OCI-LY7 (cell line): ENCODE measurements at regions not wholly inside any gene's neighbourhood (a gene's known extent, or its start where the extent isn't known, plus 50 kb on each side); places are given as distances from the start of the nearest gene placed in this dataset.

ENCODE experiments used
- BruUV-seq: library from RNA; stranded (reverse); fragments of 400-500 nt; replicated peaks from 2 replicates; lab custom pipeline; 2021; lab: Mats Ljungman, UMichigan
- CTCF ChIA-PET: fragments of 300-600 bp; sonication (Branson Sonifier 250); formaldehyde crosslinking; loops from one replicate; lab custom pipeline; 2022; ENCODE audit warnings: antibody characterized with exemption; ENCODE audit not compliant: unreplicated experiment; lab: Charles Lee
- POLR2A ChIA-PET: fragments of 300-600 bp; sonication (Branson Sonifier 250); formaldehyde crosslinking; loops from one replicate; lab custom pipeline; 2022; ENCODE audit warnings: antibody characterized with exemption; lab: Charles Lee
- DNase-seq: peaks from one replicate; pipeline ENCODE4 v3.0.0-alpha.2; 2015; ENCODE audit warnings: low spot score
- H2AFZ ChIP-seq: fragments of 200-600 bp; sonication (generic), shearing (Covaris generic); 2 replicates; pipeline ENCODE4 v1.6.1; 2014; ENCODE audit warnings: mild to moderate bottlenecking, antibody characterized with exemption, low read length, moderate library complexity
- H3K27ac ChIP-seq: fragments of 200-600 bp; sonication (generic); 2 replicates; pipeline ENCODE4 v1.5.1; 2014; ENCODE audit warnings: mixed run types, low read depth, mild to moderate bottlenecking, moderate library complexity, low read length, inconsistent platforms; ENCODE audit not compliant: poor library complexity, severe bottlenecking
- H3K36me3 ChIP-seq: fragments of 200-600 bp; sonication (generic); 2 replicates; pipeline ENCODE4 v1.6.1; 2014; ENCODE audit warnings: mild to moderate bottlenecking, antibody characterized with exemption, low read length, moderate library complexity, mixed read lengths; ENCODE audit not compliant: insufficient read depth
- H3K4me1 ChIP-seq: fragments of 200-600 bp; sonication (generic); 2 replicates; pipeline ENCODE4 v1.5.1; 2014; ENCODE audit warnings: mild to moderate bottlenecking, low read length; ENCODE audit not compliant: insufficient read depth, poor library complexity, severe bottlenecking
- H3K4me2 ChIP-seq: fragments of 200-600 bp; sonication (generic); 2 replicates; pipeline ENCODE4 v1.6.1; 2014; ENCODE audit warnings: mild to moderate bottlenecking, low read length
- H3K4me3 ChIP-seq: fragments of 200-600 bp; sonication (generic); 2 replicates; pipeline ENCODE4 v1.5.1; 2014; ENCODE audit warnings: mild to moderate bottlenecking, low read depth, low read length; ENCODE audit not compliant: poor library complexity, severe bottlenecking
- H3K79me2 ChIP-seq: fragments of 200-600 bp; sonication (generic); 2 replicates; pipeline ENCODE4 v1.6.1; 2016; ENCODE audit warnings: low read depth, mild to moderate bottlenecking, low read length, moderate library complexity, mixed read lengths; ENCODE audit not compliant: insufficient read depth
- H3K9me2 ChIP-seq: fragments of 200-600 bp; sonication (generic); 2 replicates; pipeline ENCODE4 v1.6.1; 2016; ENCODE audit warnings: mild to moderate bottlenecking, low read length, mixed read lengths; ENCODE audit not compliant: insufficient read depth
- H3K9me3 ChIP-seq: fragments of 200-600 bp; sonication (generic); 2 replicates; pipeline ENCODE4 v1.6.1; 2014; ENCODE audit warnings: mild to moderate bottlenecking, mixed run types, low read length, mixed read lengths
- H4K20me1 ChIP-seq: fragments of 200-600 bp; sonication (generic); 2 replicates; pipeline ENCODE4 v1.6.1; 2014; ENCODE audit warnings: mild to moderate bottlenecking, antibody characterized with exemption, low read length, moderate library complexity, mixed read lengths; ENCODE audit not compliant: insufficient read depth
- CTCF ChIP-seq: fragments of 200-600 bp; sonication (generic); conservative IDR thresholded peaks from 2 replicates; pipeline ENCODE4 v1.5.1; 2014; ENCODE audit warnings: mild to moderate bottlenecking, antibody characterized with exemption, low read length, moderate library complexity, mixed read lengths
- EZH2phosphoT487 ChIP-seq: fragments of 200-600 bp; sonication (generic); IDR thresholded peaks from 2 replicates; pipeline ENCODE4 v1.6.1; 2018; ENCODE audit warnings: low read depth, borderline replicate concordance, mild to moderate bottlenecking, mixed run types, antibody characterized with exemption, low read length, moderate library complexity, mixed read lengths
- intact Hi-C: fragments of 100-400 bp; cut with micrococcal nuclease; formaldehyde crosslinking; loops from one replicate; pipeline ENCODE4 v1.10.0; 2022; ENCODE audit not compliant: unreplicated experiment

- Histone ChIP-seq H3K27ac (no peak overlapping the region), H3K79me2 (no peaks in the 10 kb centered on the region), H3K4me1 (no peaks in the 10 kb centered on the region), H3K9me3 (no peaks in the 10 kb centered on the region), H4K20me1 (no peaks in the 10 kb centered on the region), H3K4me3 (no peak overlapping the region), H3K4me2 (no peak overlapping the region), H2AFZ (no peak overlapping the region), H3K9me2 (no peaks in the 10 kb centered on the region), H3K36me3 (no peaks in the 10 kb centered on the region)
- POLR2A ChIA-PET = no interaction called here
- CTCF ChIA-PET = no interaction called here
- no TSS peak for BruUV-seq
- no peak for DNase-seq
- TF ChIP-seq EZH2phosphoT487 (no peak), CTCF (no peak)
- intact Hi-C loops = no loop called here
These were observed 151.4 kb upstream of the MDGA2 start for GRCh38 chr14:47826809-47827208.

GRCh38 chr14:47822326-47822725 is 146.9 kb upstream of the MDGA2 start:
- CTCF ChIA-PET = no interaction called here

GRCh38 chr14:47821135-47821534 is 145.7 kb upstream of the MDGA2 start:
- no peaks in the 10 kb centered on the region for H3K4me1 ChIP-seq

More at GRCh38 chr14:47822326-47822725, 146.9 kb upstream of the MDGA2 start:
- DNase-seq = no peak
- Histone ChIP-seq H3K4me3 (no peak overlapping the region), H3K9me2 (no peaks in the 10 kb centered on the region), H3K9me3 (no peaks in the 10 kb centered on the region), H3K4me1 (no peaks in the 10 kb centered on the region), H3K36me3 (no peaks in the 10 kb centered on the region), H2AFZ (no peak overlapping the region), H3K27ac (no peak overlapping the region), H4K20me1 (no peaks in the 10 kb centered on the region), H3K79me2 (no peaks in the 10 kb centered on the region), H3K4me2 (no peak overlapping the region)
- BruUV-seq = no TSS peak
- POLR2A ChIA-PET = no interaction called here
- TF ChIP-seq CTCF (no peak), EZH2phosphoT487 (no peak)
- intact Hi-C loops = no loop called here

More at GRCh38 chr14:47821135-47821534, 145.7 kb upstream of the MDGA2 start:
- TF ChIP-seq CTCF (no peak), EZH2phosphoT487 (no peak)
- intact Hi-C loops = no loop called here
- Histone ChIP-seq H3K9me3 (no peaks in the 10 kb centered on the region), H3K9me2 (no peaks in the 10 kb centered on the region), H4K20me1 (no peaks in the 10 kb centered on the region), H3K4me3 (no peak overlapping the region), H3K4me2 (no peak overlapping the region), H3K27ac (no peak overlapping the region), H3K79me2 (no peaks in the 10 kb centered on the region), H2AFZ (no peak overlapping the region), H3K36me3 (no peaks in the 10 kb centered on the region)
- POLR2A ChIA-PET = interaction anchor here (0.7 to 0.8 kb wide), 2 partner anchors 11 to 23 kb away, joined by 3 to 4 read pairs; no protein-coding TSS in a partner anchor
- CTCF ChIA-PET = no interaction called here
- BruUV-seq = no TSS peak
- no peak for DNase-seq
